Activated gamma-delta T cell treated with Interleukin-2 at 50 U/mL for 16 hours (primary cell): ENCODE measurements at regions not wholly inside any gene's neighbourhood (a gene's known extent, or its start where the extent isn't known, plus 50 kb on each side); places are given as distances from the start of the nearest gene placed in this dataset.

Experiments
- DNase-seq: peaks from one replicate; pipeline ENCODE4 v3.0.0-alpha.2; 2020

GRCh38 chr1:219521325-219521724, 91.6 kb downstream of the ZC3H11B start:
- DNase-seq, result no peak

DNA sequence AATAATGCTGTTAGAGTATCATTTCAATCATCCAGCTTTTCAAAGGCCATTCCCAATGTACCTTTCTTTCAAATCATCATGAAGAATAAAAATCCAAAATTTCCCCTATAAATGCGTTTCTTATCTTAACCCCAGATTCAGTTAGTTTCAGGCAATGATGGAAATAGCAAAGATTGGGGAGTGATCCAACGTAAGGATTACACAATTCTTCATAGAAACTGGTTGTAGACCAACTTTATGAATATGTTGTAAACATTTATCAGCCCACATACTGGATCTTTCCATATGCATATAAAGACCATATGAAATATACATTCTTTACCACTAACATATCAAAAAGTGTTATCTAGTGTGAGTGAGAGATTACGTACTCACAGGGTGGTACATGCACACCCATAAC, 92.7 kb downstream of the ZC3H11B start:
- DNase-seq, result no peak

- DNase-seq, result no peak
Measured at GRCh38 chr1:219518907-219519248, 94.0 kb downstream of the ZC3H11B start.

DNA sequence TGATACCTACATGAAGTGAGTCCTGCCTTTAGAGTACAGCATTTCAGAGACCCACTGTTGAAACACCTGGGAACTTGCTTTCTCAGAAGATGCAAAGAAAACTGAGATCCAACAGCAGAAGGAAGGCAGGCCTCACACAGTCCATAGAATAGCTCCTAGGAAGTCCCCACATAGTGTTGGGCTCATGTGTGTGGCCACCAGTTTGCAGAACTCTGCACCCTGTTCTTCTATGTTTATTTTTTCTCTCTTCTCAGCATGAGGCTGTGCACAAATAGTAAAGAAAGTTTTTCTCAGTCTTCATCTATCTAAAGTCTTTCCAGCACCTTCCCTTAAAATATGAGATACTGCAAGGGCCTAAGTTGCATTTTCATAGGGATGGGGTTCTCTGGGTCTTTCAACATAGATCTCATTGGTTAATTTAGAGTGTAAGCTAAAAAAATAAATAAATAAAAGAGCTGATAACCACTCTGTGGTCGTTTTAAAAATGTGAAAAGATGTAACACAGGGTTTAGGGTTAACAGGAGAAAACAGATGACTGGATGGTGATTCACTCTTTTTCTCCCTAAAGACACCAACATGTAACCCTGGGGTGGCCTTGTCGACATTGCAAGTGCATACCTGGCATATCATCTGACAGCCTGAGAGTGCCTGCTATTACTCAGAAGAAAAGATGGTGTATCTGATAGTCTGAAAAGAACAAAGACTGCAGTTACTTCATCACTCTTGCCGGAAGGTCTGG, 94.6 kb downstream of the ZC3H11B start:
- DNase-seq, result no peak

DNA sequence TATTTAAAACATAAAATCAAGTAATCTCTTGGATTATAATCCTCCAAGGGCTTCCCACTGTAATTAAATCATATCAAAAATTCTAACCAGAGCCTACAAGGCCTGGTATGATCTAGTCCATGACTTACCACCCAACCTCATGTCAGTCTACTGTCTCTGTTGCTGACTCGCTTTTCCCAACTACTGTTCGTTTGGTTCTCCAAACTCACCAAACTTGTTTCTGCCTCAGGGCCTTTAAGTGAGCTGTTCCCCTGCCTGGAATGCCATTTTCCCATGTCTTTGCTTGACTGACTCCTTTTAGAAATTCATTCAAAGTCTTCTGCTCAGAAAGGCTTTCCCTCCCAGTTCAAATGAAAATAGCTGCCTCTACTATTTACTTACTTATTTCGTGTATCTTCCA, 95.9 kb downstream of the ZC3H11B start:
- DNase-seq, result no peak

DNA sequence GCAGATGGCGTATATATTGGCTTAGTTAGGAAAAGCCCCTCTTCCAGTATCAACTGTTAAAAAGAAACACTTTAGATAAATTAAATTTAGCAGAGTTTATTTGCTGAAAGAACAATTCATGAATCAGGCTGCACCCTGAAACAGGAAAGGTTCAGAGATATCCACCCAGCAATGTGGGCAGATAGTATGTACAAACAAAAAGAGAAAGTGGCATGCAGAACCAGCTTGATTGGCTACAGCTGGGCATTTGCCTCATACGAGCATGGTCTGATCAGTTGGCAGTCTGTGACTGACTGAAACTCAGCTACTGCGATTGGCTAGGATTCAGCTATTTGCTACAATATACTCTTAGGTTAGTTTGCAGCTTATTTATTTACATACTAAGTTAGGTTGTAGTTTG, 98.2 kb downstream of the ZC3H11B start:
- no peak for DNase-seq

DNA sequence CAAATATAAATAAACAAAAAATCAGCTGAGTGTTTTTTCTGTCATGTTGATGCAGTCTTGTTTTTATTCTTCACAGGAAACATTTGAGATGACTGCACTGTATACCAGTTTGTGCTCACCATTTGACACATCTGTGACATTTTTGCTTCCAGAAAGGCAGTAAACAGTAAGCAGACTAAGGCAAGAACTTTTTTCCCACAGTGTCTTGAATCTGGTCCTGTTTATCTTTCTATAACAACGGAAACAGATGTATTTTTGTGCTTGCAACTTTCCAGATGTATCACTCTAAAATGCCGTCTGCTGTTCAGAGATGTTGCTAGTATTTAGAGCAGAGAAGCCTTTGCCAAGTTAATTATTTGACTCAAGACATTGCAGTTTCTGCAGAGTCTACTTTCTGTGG, 105.5 kb downstream of the ZC3H11B start:
- no peak for DNase-seq

GRCh38 chr1:219506936-219507335, 106.0 kb downstream of the ZC3H11B start:
- DNase-seq, result no peak

DNA sequence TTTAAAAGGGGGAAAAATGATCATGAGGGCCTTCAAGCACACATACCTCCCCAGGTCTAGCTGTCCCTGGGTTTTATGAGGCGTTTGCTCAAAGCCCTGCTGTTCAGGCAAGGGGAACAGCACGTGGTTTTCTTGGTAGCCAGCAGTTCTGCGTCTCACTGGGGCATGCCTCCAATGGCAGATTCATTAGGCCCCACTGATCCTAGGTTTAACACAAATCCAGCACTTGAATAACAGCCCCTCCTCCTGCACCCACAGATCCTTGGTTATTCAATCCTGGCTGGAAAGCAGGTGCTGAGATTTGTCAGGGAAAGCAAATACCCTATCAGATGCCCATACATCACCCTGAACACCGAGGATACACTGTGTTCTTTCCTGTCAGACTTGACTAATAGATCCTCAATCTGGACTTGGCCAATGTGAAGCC, 106.4 kb downstream of the ZC3H11B start:
- no peak for DNase-seq

GRCh38 chr1:219505886-219506285, 107.0 kb downstream of the ZC3H11B start:
- no peak for DNase-seq

GRCh38 chr1:219503604-219504003, 109.3 kb downstream of the ZC3H11B start:
- no peak for DNase-seq

DNA sequence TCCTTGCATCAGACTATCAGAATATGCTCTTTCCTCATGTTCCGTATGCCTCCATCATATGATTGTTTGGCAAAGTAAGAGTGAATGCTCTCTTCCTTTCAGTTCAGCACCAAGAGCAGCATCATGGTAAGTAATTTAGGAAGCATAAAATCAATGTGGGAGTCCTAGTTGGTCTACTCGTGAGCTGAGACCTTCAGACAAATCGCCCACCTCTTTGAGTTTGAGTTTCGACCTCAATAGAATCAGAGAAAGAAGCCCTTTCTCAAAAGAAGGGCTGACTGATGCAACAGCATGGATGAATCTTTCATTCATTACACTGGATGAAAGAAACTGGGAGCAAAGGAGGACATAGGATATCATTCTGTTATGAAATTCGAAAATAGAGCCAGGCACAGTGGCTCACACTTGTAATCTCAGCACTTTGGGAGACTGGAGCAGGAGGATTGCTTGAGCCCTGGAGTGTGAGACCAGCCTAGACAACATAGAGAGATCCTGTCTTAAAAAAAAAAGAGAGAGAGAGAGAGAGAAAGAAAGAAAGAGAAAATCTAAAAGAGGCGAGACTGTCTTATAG, 112.5 kb downstream of the ZC3H11B start:
- DNase-seq, result no peak

GRCh38 chr1:219498666-219499065, 114.2 kb downstream of the ZC3H11B start:
- DNase-seq, result no peak

DNA sequence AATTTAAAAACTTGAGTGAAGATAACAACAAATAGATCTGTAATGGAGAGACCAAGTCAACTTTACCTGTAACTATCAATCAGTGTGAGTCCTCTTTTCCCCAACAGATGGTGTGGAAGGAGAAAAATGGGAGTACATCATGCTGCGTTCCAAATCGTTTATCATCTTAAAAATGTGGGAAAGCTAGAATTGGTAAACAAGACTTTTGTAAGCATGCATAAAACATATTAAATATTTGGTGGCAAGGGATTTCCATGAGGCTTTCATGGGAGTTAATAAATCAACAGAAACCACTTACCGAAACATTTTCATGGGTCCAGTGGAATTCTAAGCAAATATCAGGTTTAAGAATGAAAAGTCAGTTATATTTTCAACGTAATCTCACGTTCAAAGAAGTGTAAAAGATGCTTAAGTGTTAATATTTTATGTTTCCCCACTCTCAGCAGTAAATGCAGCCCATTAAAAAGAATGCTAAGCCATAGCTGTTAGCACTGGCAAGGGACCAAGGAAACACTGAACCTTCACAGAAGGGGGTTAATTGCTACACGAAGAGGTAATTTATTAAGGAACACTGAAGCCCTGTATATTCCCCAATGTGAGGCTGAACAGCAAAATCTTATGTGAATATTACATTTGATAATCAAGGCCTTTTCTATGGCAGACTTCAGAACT, 117.0 kb downstream of the ZC3H11B start:
- no peak for DNase-seq

- no peak for DNase-seq
Measured at GRCh38 chr1:219492717-219493116, 120.2 kb downstream of the ZC3H11B start.

DNA sequence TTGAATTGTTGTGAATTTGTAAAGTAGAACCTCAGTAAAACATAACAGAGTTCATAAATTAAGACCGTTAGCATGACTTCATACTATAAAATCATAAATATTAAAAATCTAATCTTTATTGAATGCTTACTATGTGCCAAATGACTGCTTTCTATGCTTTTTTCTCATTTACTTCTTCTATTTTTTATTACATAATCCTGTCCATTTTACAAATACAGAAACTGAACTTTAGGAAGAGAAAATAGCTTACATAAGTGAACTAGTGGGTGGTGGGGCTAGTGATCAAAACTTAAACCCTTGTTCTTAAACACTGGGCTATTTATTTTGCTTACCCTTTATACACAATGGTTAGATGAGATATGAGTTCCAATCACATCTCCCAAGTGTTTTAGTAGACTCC, 122.3 kb downstream of the ZC3H11B start:
- no peak for DNase-seq

DNA sequence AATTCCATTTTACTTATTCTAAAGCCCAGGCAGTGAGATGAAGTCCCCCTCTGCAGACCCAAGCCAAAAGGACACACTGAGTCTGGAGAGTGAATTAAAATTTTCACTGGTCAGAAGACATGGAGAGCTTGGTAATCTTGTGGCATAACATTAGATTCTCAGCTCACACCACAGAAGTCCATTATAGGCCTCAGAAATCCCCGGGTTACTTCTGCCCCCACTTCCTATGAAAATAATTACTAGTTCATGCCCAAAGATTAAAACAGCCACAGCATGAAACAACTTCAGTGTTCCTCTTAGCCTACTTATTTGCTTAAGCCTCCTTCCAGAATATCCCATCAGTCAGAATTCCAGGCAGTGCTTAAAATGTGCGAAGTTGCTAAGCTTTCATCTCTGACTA, 123.3 kb downstream of the ZC3H11B start:
- DNase-seq, result no peak

DNA sequence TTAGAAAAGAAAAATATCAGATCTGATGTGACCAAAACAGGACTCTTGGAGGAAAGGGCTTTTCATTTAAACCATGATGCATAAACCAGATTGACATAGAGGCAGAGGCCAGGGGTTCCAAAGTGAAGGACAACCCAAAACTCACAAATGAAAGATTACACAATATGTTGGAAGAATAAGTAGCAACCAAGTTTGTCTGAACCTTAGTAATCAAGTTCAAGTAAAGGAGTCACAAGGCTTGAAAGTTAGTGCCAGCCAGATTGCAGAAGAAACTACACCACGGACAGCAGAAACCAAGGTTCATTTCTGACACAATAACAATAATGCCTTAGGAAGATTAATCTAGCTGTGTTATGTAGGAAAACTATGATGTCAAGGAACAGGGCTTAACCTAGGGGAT, 124.6 kb downstream of the ZC3H11B start:
- DNase-seq, result no peak

DNA sequence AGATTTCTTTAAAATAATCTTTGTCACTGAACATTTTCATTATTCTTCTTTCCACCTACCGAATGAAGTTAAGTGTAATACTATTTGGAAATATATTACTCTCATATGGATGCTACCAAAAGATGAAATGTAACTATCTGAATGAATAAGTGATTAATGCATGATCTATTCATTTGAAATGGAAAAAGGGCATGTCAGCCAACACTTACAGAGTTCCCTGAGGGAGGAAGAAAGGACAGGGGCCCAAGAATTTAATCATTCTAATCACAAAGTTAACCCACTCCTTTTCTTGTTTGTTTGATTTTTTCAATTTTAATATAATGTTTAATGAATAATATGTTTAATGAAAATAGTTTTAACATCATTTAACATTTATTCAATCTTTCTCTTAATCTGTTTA, 129.4 kb downstream of the ZC3H11B start:
- DNase-seq, result no peak

DNA sequence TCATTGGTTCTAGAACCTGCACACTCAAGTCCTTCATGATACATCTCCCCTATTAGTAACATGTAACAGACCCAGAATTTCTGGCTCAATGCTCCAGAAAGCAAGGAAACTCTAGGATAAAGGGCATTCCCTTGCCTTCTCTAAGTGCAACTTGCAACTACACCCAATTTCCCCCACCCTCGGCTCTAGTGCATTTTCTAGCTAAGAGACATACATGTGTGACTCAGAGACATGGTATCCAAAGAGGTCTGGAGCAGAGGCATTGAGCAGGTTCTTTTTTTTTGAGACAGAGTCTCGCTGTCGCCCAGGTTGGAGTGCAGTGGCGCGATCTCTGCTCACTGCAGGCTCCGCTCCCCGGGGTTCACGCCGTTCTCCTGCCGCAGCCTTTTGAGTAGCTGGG, 132.9 kb downstream of the ZC3H11B start:
- DNase-seq, result no peak

- DNase-seq, result no peak
Measured at GRCh38 chr1:219478811-219479210, 134.1 kb downstream of the ZC3H11B start.

DNA sequence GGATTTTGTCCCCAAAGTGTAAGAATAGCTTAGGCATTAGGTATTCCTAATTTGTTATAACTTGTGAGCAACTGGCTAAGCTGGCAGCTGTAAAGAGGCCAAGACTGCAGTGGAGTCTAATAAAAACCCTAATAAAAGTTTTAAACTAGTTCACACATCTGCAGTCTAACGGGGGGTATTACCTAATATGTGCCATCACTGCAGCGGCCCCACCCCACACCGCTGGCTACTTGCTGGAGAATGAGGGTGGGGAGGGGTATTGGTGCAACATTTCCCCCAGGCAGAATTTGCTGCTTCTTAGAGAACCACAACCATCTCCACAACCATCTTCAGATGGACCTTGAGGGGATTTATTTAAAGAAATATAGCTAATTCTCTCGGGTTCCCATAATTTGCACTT, 135.0 kb downstream of the ZC3H11B start:
- no peak for DNase-seq

- no peak for DNase-seq
Measured at GRCh38 chr1:219476716-219477115, 136.2 kb downstream of the ZC3H11B start.

GRCh38 chr1:219476116-219476515, 136.8 kb downstream of the ZC3H11B start:
- DNase-seq, result no peak

GRCh38 chr1:219472596-219472995, 140.3 kb downstream of the ZC3H11B start:
- DNase-seq, result no peak
